ENCODE measurements at regions not wholly inside any gene's neighbourhood (a gene's known extent, or its start where the extent isn't known, plus 50 kb on each side); places are given as distances from the start of the nearest gene placed in this dataset.

DNA sequence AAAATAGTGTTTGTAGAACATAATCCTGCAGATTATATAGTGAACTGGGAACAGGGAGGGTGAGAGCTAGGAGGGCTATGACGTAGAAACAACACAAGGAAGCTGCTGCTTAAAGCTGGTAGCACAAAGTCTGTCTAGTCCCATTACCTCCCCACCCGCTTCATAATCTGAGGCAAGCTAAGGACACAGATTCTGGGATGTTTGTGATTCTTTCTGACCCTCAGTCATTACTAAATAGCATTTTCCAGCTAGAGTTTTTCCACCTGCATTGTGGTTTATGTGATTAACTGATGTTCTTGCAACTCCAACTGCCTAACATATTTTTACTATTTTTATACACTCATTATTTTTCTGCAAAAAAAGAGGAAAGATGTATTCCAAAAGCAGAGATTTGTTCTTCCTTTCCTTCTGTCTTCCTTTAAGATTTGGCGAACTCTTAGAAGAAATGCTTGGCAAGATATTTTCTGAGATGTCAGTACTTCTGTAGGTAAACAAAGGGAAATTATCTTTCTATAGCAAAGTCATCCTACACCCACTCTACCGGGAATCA, 293.2 kb upstream of the FAR2 start:
- TF ChIP-seq, protein P1, sequence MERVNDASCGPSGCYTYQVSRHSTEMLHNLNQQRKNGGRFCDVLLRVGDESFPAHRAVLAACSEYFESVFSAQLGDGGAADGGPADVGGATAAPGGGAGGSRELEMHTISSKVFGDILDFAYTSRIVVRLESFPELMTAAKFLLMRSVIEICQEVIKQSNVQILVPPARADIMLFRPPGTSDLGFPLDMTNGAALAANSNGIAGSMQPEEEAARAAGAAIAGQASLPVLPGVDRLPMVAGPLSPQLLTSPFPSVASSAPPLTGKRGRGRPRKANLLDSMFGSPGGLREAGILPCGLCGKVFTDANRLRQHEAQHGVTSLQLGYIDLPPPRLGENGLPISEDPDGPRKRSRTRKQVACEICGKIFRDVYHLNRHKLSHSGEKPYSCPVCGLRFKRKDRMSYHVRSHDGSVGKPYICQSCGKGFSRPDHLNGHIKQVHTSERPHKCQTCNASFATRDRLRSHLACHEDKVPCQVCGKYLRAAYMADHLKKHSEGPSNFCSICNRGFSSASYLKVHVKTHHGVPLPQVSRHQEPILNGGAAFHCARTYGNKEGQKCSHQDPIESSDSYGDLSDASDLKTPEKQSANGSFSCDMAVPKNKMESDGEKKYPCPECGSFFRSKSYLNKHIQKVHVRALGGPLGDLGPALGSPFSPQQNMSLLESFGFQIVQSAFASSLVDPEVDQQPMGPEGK (tag by site-specific recombination; IDR thresholded peaks at IDR 0.05), result no peak
- TF ChIP-seq ZNF24 (tag by site-specific recombination; IDR thresholded peaks at IDR 0.05) (no peak), CTCF (tag by site-specific recombination; IDR thresholded peaks at IDR 0.05) (no peak), ZXDB (tag by site-specific recombination; IDR thresholded peaks at IDR 0.05) (no peak), ZNF266 (tag by site-specific recombination; IDR thresholded peaks at IDR 0.05; ENCODE audit: low read depth) (no peak)

Data from HEK293 (cell line).